ENCODE measurements at regions not wholly inside any gene's neighbourhood (a gene's known extent, or its start where the extent isn't known, plus 50 kb on each side); places are given as distances from the start of the nearest gene placed in this dataset.

DNA sequence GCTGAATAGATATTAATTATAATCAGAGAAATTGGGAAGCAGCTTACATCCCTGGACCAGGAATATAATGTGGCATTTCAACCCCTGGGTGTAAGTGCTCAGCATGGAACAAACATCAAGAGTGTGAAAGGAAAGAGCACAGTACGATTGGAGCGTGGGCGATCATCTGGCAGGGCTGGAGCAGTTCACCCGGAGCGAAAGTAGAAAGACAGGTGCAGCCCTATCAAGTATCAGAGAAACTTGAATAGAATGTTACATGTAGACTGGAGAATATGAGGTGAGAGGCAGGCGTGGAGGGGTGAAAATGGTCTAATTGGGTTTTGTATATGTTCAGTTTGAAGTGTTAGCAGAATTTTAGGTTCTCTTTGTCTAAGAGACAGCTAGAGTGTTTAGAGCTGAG lies 303.0 kb downstream of the MDFIC start:
- Histone ChIP-seq H3K79me2 (replicated peaks; ENCODE audit: insufficient read depth) (no peaks in the 10 kb centered on the region), H4K20me1 (replicated peaks; ENCODE audit: insufficient read depth) (peaks cover 15% of the 10 kb centered on the region; the same call in 1 of the 2 replicates), H3K4me3 (no peak overlapping the region), H3K27me3 (ENCODE audit: insufficient read depth) (peaks cover 96% of the 10 kb centered on the region), H3K4me1 (ENCODE audit: insufficient read depth) (peaks cover 17% of the 10 kb centered on the region), H3F3A (replicated peaks; ENCODE audit: low read depth) (0 out of 2 replicates have a peak, but pooled peaks cover 3% of the 10 kb centered on the region), H3K4me2 (no peak overlapping the region), H3K9me2 (ENCODE audit: insufficient read depth) (no peaks in the 10 kb centered on the region), H3K36me3 (ENCODE audit: insufficient read depth) (no peaks in the 10 kb centered on the region), H3K27ac (ENCODE audit: low read depth) (no peak overlapping the region), H2AFZ (no peak overlapping the region)
- no peaks in the 10 kb centered on the region for H3K9me3 Mint-ChIP-seq
- no peak for TF ChIP-seq EZH2 (IDR thresholded peaks at IDR 0.05; ENCODE audit: low read depth, unreplicated experiment)
- TF ChIP-seq ZNF331 (CRISPR knock-in tag; IDR thresholded peaks at IDR 0.05; ENCODE audit: low read depth) = no peak
- TF ChIP-seq REST (IDR thresholded peaks at IDR 0.05; ENCODE audit: unreplicated experiment) = no peak
- TF ChIP-seq POLR2AphosphoS5 (IDR thresholded peaks at IDR 0.05; ENCODE audit: low read depth) = no peak
- no peak for TF ChIP-seq STAT1 (IDR thresholded peaks at IDR 0.05; ENCODE audit: unreplicated experiment)
- TF ChIP-seq JUNB (IDR thresholded peaks at IDR 0.05; ENCODE audit: unreplicated experiment) = no peak
- TF ChIP-seq, protein P1, sequence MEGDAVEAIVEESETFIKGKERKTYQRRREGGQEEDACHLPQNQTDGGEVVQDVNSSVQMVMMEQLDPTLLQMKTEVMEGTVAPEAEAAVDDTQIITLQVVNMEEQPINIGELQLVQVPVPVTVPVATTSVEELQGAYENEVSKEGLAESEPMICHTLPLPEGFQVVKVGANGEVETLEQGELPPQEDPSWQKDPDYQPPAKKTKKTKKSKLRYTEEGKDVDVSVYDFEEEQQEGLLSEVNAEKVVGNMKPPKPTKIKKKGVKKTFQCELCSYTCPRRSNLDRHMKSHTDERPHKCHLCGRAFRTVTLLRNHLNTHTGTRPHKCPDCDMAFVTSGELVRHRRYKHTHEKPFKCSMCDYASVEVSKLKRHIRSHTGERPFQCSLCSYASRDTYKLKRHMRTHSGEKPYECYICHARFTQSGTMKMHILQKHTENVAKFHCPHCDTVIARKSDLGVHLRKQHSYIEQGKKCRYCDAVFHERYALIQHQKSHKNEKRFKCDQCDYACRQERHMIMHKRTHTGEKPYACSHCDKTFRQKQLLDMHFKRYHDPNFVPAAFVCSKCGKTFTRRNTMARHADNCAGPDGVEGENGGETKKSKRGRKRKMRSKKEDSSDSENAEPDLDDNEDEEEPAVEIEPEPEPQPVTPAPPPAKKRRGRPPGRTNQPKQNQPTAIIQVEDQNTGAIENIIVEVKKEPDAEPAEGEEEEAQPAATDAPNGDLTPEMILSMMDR (conservative IDR thresholded peaks at IDR 0.05; ENCODE audit: low read depth in 2 of 2) = no peak
- no peak for TF ChIP-seq CREB1 (CRISPR knock-in tag; IDR thresholded peaks at IDR 0.05; ENCODE audit: low read depth)
- no peak for TF ChIP-seq EZH2phosphoT487 (IDR thresholded peaks at IDR 0.05; ENCODE audit: unreplicated experiment)
- TF ChIP-seq, protein P2, sequence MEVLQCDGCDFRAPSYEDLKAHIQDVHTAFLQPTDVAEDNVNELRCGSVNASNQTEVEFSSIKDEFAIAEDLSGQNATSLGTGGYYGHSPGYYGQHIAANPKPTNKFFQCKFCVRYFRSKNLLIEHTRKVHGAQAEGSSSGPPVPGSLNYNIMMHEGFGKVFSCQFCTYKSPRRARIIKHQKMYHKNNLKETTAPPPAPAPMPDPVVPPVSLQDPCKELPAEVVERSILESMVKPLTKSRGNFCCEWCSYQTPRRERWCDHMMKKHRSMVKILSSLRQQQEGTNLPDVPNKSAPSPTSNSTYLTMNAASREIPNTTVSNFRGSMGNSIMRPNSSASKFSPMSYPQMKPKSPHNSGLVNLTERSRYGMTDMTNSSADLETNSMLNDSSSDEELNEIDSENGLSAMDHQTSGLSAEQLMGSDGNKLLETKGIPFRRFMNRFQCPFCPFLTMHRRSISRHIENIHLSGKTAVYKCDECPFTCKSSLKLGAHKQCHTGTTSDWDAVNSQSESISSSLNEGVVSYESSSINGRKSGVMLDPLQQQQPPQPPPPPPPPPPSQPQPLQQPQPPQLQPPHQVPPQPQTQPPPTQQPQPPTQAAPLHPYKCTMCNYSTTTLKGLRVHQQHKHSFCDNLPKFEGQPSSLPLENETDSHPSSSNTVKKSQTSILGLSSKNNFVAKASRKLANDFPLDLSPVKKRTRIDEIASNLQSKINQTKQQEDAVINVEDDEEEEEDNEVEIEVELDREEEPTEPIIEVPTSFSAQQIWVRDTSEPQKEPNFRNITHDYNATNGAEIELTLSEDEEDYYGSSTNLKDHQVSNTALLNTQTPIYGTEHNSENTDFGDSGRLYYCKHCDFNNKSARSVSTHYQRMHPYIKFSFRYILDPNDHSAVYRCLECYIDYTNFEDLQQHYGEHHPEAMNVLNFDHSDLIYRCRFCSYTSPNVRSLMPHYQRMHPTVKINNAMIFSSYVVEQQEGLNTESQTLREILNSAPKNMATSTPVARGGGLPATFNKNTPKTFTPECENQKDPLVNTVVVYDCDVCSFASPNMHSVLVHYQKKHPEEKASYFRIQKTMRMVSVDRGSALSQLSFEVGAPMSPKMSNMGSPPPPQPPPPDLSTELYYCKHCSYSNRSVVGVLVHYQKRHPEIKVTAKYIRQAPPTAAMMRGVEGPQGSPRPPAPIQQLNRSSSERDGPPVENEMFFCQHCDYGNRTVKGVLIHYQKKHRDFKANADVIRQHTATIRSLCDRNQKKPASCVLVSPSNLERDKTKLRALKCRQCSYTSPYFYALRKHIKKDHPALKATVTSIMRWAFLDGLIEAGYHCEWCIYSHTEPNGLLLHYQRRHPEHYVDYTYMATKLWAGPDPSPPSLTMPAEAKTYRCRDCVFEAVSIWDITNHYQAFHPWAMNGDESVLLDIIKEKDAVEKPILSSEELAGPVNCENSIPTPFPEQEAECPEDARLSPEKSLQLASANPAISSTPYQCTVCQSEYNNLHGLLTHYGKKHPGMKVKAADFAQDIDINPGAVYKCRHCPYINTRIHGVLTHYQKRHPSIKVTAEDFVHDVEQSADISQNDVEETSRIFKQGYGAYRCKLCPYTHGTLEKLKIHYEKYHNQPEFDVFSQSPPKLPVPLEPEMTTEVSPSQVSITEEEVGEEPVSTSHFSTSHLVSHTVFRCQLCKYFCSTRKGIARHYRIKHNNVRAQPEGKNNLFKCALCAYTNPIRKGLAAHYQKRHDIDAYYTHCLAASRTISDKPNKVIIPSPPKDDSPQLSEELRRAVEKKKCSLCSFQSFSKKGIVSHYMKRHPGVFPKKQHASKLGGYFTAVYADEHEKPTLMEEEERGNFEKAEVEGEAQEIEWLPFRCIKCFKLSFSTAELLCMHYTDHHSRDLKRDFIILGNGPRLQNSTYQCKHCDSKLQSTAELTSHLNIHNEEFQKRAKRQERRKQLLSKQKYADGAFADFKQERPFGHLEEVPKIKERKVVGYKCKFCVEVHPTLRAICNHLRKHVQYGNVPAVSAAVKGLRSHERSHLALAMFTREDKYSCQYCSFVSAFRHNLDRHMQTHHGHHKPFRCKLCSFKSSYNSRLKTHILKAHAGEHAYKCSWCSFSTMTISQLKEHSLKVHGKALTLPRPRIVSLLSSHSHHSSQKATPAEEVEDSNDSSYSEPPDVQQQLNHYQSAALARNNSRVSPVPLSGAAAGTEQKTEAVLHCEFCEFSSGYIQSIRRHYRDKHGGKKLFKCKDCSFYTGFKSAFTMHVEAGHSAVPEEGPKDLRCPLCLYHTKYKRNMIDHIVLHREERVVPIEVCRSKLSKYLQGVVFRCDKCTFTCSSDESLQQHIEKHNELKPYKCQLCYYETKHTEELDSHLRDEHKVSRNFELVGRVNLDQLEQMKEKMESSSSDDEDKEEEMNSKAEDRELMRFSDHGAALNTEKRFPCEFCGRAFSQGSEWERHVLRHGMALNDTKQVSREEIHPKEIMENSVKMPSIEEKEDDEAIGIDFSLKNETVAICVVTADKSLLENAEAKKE (CRISPR knock-in tag; IDR thresholded peaks at IDR 0.05) = no peak
- TF ChIP-seq NANOG (IDR thresholded peaks at IDR 0.05; ENCODE audit: borderline replicate concordance) = no peak
- no peak for TF ChIP-seq ETS1 (IDR thresholded peaks at IDR 0.05)
- TF ChIP-seq ZNF114 (CRISPR knock-in tag; IDR thresholded peaks at IDR 0.05) = no peak
- H3K4me1 Mint-ChIP-seq = peaks cover 43% of the 10 kb centered on the region
- no peak overlapping the region for H3K27ac Mint-ChIP-seq
- no peak overlapping the region for H3K4me3 Mint-ChIP-seq
- peaks cover 64% of the 10 kb centered on the region for H3K27me3 Mint-ChIP-seq (ENCODE audit: insufficient read depth, low read depth, poor library complexity)
- ATAC-seq (no peak), DNase-seq (ENCODE audit: low spot score) (no peak)
- H3K36me3 Mint-ChIP-seq (ENCODE audit: low read depth) = no peaks in the 10 kb centered on the region
